PC-3 (cell line): ENCODE measurements at regions not wholly inside any gene's neighbourhood (a gene's known extent, or its start where the extent isn't known, plus 50 kb on each side); places are given as distances from the start of the nearest gene placed in this dataset.
"Not testable (repeated sequence)": the region's sequence is repeated elsewhere in the genome, so short reads cannot be mapped to it uniquely, and the experiment has no call there.

Source experiments
- ATAC-seq: fragments of 200-7000 bp; cut with Tn5 transposase; 2 replicates; pipeline ENCODE4 v1.9.1; 2020; ENCODE audit warnings: mild to moderate bottlenecking, moderate library complexity
- BruUV-seq: library from RNA; stranded (reverse); fragments of 400-500 nt; replicated peaks from 2 replicates; lab custom pipeline; 2021; lab: Mats Ljungman, UMichigan
- CTCF ChIA-PET: fragments of 300-600 bp; sonication (Branson Sonifier 250); formaldehyde crosslinking; loops from one replicate; lab custom pipeline; 2022; ENCODE audit warnings: antibody characterized with exemption; lab: Charles Lee
- POLR2A ChIA-PET: fragments of 300-600 bp; sonication (Branson Sonifier 250); formaldehyde crosslinking; loops from one replicate; lab custom pipeline; 2022; ENCODE audit warnings: antibody characterized with exemption; ENCODE audit not compliant: unreplicated experiment; lab: Charles Lee
- DNase-seq: peaks from one replicate; pipeline ENCODE4 v3.0.0-alpha.2; 2015
- H2AFZ ChIP-seq: fragments of 300-600 bp; sonication (generic); 2 replicates; pipeline ENCODE4 v1.6.0; 2016; ENCODE audit warnings: antibody characterized with exemption, low read length
- H3F3A ChIP-seq: fragments of 300-600 bp; sonication (generic); one replicate; pipeline ENCODE4 v1.6.0; 2017; ENCODE audit warnings: antibody characterized with exemption, low read length, control low read depth, mild to moderate bottlenecking; ENCODE audit not compliant: unreplicated experiment
- H3K27ac ChIP-seq: fragments of 300-600 bp; sonication (generic); 2 replicates; pipeline ENCODE4 v1.5.1; 2016; ENCODE audit warnings: mild to moderate bottlenecking, low read length
- H3K27me3 ChIP-seq: fragments of 300-600 bp; sonication (generic); 2 replicates; pipeline ENCODE4 v1.6.1; 2016; ENCODE audit warnings: low read length, mixed read lengths
- H3K36me3 ChIP-seq: fragments of 300-600 bp; sonication (generic); 2 replicates; pipeline ENCODE4 v1.6.1; 2016; ENCODE audit warnings: low read depth, mixed run types, low read length, mixed read lengths
- H3K4me1 ChIP-seq: fragments of 300-600 bp; sonication (generic); 2 replicates; pipeline ENCODE4 v1.5.1; 2016; ENCODE audit warnings: low read length; ENCODE audit not compliant: insufficient read depth
- H3K4me2 ChIP-seq: fragments of 300-600 bp; sonication (generic); 2 replicates; pipeline ENCODE4 v1.6.0; 2016; ENCODE audit warnings: low read length
- H3K4me3 ChIP-seq: fragments of 300-600 bp; sonication (generic); 2 replicates; pipeline ENCODE4 v1.5.1; 2016; ENCODE audit warnings: mild to moderate bottlenecking, low read length, mixed read lengths
- H3K79me2 ChIP-seq: fragments of 300-600 bp; sonication (generic); 2 replicates; pipeline ENCODE4 v1.6.1; 2017; ENCODE audit warnings: low read length, mixed read lengths
- H3K9ac ChIP-seq: fragments of 300-600 bp; sonication (generic); 2 replicates; pipeline ENCODE4 v1.6.0; 2016; ENCODE audit warnings: mild to moderate bottlenecking, low read length
- H3K9me2 ChIP-seq: fragments of 300-600 bp; sonication (generic); replicated peaks from 2 replicates; pipeline ENCODE4 v1.6.1; 2016; ENCODE audit warnings: mixed run types, low read length, mixed read lengths
- H3K9me3 ChIP-seq: fragments of 300-600 bp; sonication (generic); 2 replicates; pipeline ENCODE4 v1.6.1; 2016; ENCODE audit warnings: low read length, mixed read lengths
- H4K20me1 ChIP-seq: fragments of 300-600 bp; sonication (generic); 2 replicates; pipeline ENCODE4 v1.6.1; 2016; ENCODE audit warnings: low read length, mixed read lengths
- CTCF ChIP-seq: fragments of 300-600 bp; sonication (generic); conservative IDR thresholded peaks from 2 replicates; pipeline ENCODE4 v1.5.1; 2017; ENCODE audit warnings: antibody characterized with exemption, low read depth, mild to moderate bottlenecking, low read length
- EZH2 ChIP-seq: fragments of 300-600 bp; sonication (generic); IDR thresholded peaks from one replicate; pipeline ENCODE4 v1.6.1; 2017; ENCODE audit warnings: antibody characterized with exemption, mild to moderate bottlenecking, low read length; ENCODE audit not compliant: unreplicated experiment
- EZH2phosphoT487 ChIP-seq: fragments of 300-600 bp; sonication (generic); IDR thresholded peaks from 2 replicates; pipeline ENCODE4 v1.6.1; 2018; ENCODE audit warnings: mild to moderate bottlenecking, antibody characterized with exemption, low read length, borderline replicate concordance
- intact Hi-C: fragments of 100-400 bp; cut with micrococcal nuclease; formaldehyde crosslinking; loops from 2 replicates; pipeline ENCODE4 v1.9.0; 2023

- no peak for ATAC-seq
Measured at GRCh38 chr12:83451189-83451588, 764.5 kb downstream of the TMTC2 start.

GRCh38 chr12:83434600-83434999, 747.9 kb downstream of the TMTC2 start:
- Histone ChIP-seq H3K4me3 (no peak overlapping the region), H3K9me3 (no peaks in the 10 kb centered on the region), H3K27me3 (no peaks in the 10 kb centered on the region), H2AFZ (no peak overlapping the region), H3K36me3 (no peaks in the 10 kb centered on the region), H3K79me2 (no peaks in the 10 kb centered on the region), H3K9me2 (no peaks in the 10 kb centered on the region), H3F3A (no peaks in the 10 kb centered on the region), H3K9ac (no peak overlapping the region), H3K4me2 (no peak overlapping the region), H3K27ac (no peak overlapping the region), H3K4me1 (no peaks in the 10 kb centered on the region), H4K20me1 (no peaks in the 10 kb centered on the region)
- TF ChIP-seq CTCF = peak; percentile 37; the same call in 1 of the 2 replicates
- TF ChIP-seq EZH2 = no peak
- no peak for TF ChIP-seq EZH2phosphoT487
- ATAC-seq (no peak), DNase-seq (peak; percentile 33)
- BruUV-seq = no TSS peak
- ChIA-PET CTCF (no interaction called here), POLR2A (no interaction called here)
- intact Hi-C loops = loop anchor here (1.0 to 10.0 kb wide), 2 partner anchors 420 to 748 kb away; partner anchors contain the start of gene TMTC2

More at GRCh38 chr12:83451189-83451588, 764.5 kb downstream of the TMTC2 start:
- Histone ChIP-seq H3K9me3 (no peaks in the 10 kb centered on the region), H3K79me2 (no peaks in the 10 kb centered on the region), H3K4me1 (no peaks in the 10 kb centered on the region), H3K4me3 (no peak overlapping the region), H2AFZ (no peak overlapping the region), H3K9ac (no peak overlapping the region), H3K9me2 (no peaks in the 10 kb centered on the region), H4K20me1 (no peaks in the 10 kb centered on the region), H3K4me2 (no peak overlapping the region), H3K36me3 (no peaks in the 10 kb centered on the region), H3F3A (no peaks in the 10 kb centered on the region), H3K27ac (no peak overlapping the region), H3K27me3 (no peaks in the 10 kb centered on the region)
- no TSS peak for BruUV-seq
- TF ChIP-seq CTCF (peak; percentile 29; the same call in 1 of the 2 replicates), EZH2phosphoT487 (no peak), EZH2 (no peak)
- ChIA-PET CTCF (no interaction called here), POLR2A (no interaction called here)
- intact Hi-C loops = no loop called here
- DNase-seq = no peak

GRCh38 chr12:83432176-83432719, 745.5 kb downstream of the TMTC2 start:
- DNase-seq (no peak), ATAC-seq (no peak)
- Histone ChIP-seq H3K4me2 (no peak overlapping the region), H3K36me3 (no peaks in the 10 kb centered on the region), H3K79me2 (no peaks in the 10 kb centered on the region), H3F3A (no peaks in the 10 kb centered on the region), H2AFZ (no peak overlapping the region), H3K9me3 (no peaks in the 10 kb centered on the region), H4K20me1 (no peaks in the 10 kb centered on the region), H3K27ac (no peak overlapping the region), H3K4me1 (no peaks in the 10 kb centered on the region), H3K9me2 (no peaks in the 10 kb centered on the region), H3K4me3 (no peak overlapping the region), H3K27me3 (no peaks in the 10 kb centered on the region), H3K9ac (no peak overlapping the region)
- no peak for TF ChIP-seq EZH2phosphoT487
- TF ChIP-seq EZH2 = no peak
- no peak for TF ChIP-seq CTCF
- intact Hi-C loops = loop anchor here (10.0 kb wide), 1 partner anchor 417 kb away; no protein-coding TSS in a partner anchor
- ChIA-PET POLR2A (no interaction called here), CTCF (no interaction called here)
- BruUV-seq = no TSS peak

GRCh38 chr12:83427586-83428136, 741.0 kb downstream of the TMTC2 start:
- POLR2A ChIA-PET, H3K27ac ChIP-seq, BruUV-seq, H3K4me2 ChIP-seq, ATAC-seq, H3K79me2 ChIP-seq, H3K4me3 ChIP-seq, H3K4me1 ChIP-seq, H2AFZ ChIP-seq, H4K20me1 ChIP-seq, H3K9me2 ChIP-seq, DNase-seq, H3F3A ChIP-seq, H3K36me3 ChIP-seq, H3K9me3 ChIP-seq, H3K9ac ChIP-seq, intact Hi-C loops, H3K27me3 ChIP-seq, CTCF ChIA-PET: not testable (repeated sequence)
